GM18867 (cell line): ENCODE measurements at regions not wholly inside any gene's neighbourhood (a gene's known extent, or its start where the extent isn't known, plus 50 kb on each side); places are given as distances from the start of the nearest gene placed in this dataset.
"Not testable (repeated sequence)": the region's sequence is repeated elsewhere in the genome, so short reads cannot be mapped to it uniquely, and the experiment has no call there.

ENCODE experiments used
- ATAC-seq: cut with Tn5 transposase; IDR thresholded peaks from one replicate; pipeline ENCODE4 v1.9.1; 2021; ENCODE audit warnings: mild to moderate bottlenecking, moderate library complexity; ENCODE audit not compliant: unreplicated experiment

- no peak for ATAC-seq
Measured at GRCh38 chr6:10138917-10139316, 276.0 kb downstream of the TFAP2A start.

- no peak for ATAC-seq
Measured at GRCh38 chr6:10136636-10137035, 278.2 kb downstream of the TFAP2A start.

DNA sequence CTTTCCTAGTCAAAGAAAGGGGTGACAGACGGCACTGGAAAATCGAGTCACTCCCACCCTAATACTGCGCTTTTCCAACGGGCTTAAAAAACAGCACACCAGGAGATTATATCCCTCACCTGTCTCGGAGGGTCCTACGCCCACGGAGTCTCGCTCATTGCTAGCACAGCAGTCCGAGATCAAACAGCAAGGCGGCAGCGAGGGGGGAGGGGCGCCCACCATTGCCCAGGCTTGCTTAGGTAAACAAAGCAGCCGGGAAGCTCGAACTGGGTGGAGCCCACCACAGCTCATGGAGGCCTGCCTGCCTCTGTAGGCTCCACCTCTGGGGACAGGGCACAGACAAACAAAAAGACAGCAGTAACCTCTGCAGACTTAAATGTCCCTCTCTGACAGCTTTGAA, 280.7 kb downstream of the TFAP2A start:
- ATAC-seq: not testable (repeated sequence)

GRCh38 chr6:10128721-10129120, 286.2 kb downstream of the TFAP2A start:
- ATAC-seq: no peak

DNA sequence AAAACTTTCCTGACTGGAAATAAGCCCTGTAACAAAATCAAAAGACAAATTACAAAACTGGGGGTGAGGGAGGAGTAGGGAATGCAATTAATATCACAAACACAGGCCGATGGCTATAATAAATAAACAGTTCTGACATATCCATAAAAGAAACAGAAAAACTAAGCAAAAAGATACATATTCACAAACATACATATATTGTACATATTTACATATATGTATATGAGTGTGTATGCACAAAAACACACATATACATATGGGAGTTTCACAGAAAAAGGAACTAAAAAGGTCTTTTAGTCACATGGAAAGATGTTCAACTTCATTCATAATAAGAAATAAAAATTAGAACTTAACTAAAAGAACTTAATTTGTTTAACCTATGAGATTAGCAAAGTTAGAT, 292.7 kb downstream of the TFAP2A start:
- no peak for ATAC-seq

- ATAC-seq: no peak
Measured at GRCh38 chr6:10112871-10113549, 301.9 kb downstream of the TFAP2A start.

- ATAC-seq: no peak
Measured at GRCh38 chr6:10111975-10112374, 302.9 kb downstream of the TFAP2A start.

GRCh38 chr6:10101551-10102252, 313.2 kb downstream of the TFAP2A start:
- no peak for ATAC-seq

DNA sequence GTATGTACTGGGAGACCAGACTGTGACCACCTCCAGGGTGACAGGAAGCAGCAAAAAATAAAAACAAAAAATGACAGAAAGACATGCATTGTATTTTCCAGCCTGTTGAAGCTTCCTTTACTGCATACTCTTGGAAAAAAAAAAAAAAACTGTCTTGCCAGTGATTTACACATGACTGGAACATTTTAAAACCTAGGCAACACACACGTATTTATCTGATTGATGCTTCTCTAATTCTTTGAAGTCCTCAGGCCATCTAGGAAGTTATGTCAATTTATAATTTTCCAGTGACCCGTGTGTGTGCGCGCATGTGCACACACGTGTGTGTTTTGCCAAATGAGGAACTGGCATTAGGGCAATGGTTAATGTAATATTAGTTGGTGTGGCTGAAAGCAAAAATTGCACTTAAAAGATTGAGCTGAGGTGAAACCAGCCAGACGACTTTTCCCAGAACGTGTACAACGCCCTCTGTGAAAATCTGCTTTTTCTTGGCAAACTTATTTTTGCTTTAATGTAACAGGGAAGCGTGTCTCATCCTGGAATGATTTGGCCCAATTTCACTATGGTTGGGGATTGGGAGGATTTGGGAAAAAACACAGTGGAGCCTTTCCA, 315.2 kb downstream of the TFAP2A start:
- no peak for ATAC-seq

DNA sequence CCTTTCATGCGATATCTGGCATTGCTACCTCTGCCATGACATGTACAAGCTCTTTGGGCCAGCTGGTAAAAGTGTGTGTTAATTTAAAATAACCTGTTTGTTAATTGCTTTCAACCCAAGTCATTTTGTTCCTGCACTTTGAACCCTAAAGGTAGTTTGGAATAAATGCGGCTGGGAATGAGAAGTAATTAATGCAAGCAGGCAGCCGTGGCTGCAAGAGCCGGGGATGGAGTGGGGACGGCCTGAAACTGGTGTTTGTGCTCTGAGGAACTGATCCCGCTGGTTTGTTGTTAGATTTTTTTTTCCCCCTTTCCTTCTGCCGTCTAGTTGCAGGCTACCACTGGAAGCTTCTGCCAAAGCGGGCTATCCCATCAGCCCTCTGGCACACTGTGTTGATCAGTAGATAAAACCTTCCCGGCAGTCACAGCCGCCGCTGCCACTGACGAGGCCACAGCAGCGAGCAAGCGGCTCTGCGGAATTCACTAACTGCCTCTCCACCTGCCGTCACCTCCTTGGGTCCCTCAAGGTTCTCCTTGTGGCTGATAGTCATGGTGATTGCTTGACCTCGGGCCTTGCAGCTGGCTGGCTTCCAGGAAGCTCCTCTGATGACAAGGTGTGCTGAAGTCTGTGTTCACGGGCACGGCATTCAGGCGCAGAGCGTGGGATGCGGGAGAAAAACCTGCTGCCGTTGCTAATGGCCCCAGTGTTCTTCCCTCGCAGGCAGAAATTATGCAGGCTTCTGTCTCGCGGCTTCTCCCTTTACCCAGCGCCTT, 315.9 kb downstream of the TFAP2A start:
- no peak for ATAC-seq

DNA sequence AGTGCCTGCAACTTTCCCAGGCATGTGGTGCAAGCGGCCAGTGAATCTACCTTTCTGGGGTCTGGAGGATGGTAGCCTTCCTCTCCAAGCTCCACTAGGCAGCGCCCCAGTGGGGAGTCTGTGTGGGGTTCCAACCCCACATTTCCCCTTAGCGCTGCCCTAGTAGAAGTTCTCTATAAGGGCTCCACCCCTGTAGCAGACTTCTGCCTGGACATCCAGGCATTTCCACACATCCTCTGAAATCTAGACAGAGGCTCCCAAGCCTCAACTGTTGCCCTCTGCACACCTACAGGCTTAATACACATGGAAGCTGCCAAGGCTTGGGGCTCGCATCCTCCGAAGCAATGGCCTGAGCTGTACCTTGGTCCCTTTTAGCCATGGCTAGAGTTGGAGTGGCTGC, 321.6 kb downstream of the TFAP2A start:
- no peak for ATAC-seq

DNA sequence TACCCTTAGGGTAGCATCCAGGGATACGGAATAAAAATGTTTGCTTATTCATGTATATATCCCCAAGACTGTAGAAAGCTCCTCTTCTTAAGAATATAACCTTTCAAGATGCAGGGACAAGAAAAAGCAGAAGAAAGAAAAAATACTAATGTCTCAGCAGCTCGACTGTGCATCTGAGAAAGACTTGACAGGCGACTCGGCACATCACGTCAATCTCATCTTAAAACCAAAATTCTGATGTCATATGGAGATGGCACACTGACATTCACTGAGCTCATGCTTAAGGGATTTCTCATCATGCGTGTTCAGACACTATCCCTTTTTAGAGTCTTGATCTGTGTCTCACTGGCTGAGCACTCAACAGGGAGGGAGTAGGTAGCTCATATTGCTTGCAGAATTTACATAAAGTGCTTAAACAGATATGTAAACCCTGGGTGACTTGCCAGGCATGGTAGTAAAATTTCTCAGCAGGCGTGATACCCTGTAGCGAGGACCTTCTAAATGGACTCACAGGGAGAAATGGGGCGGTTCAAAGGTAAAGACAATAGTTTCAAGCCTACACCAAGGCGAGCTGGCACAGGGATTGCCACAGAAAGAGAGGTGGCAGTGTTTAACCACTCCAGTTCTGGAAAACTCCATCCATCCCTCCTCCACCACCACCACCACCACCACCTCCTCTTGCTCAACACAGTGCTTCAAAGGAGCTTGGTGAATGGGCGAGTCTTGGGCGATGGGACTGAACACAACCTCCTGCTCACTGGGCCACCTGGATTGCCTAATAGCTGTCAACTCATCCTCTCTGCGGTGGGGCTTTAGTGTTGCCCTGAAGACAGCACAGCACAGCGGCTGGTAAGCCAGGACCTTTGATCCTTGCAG, 330.5 kb downstream of the TFAP2A start:
- ATAC-seq: no peak

DNA sequence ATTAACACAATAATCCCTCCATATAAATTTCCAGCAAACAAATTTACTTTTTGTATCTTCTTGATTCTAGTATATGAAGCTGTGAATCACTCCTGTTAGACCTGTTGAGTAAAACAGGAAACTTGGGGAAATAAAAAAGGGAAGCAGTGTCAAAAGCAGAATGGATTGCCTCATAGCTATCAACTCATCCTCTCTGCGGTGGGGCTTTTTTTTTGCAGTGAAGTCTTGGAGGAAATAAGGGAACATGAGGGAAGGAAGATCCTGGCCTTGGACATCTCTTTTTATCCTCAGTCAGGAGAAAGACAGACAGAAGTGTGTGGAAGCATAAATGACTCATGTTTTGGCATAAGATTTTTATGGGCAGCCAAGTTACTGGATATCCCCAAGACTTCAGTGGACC, 332.5 kb downstream of the TFAP2A start:
- ATAC-seq: no peak

- no peak for ATAC-seq
Measured at GRCh38 chr6:10081957-10082356, 332.9 kb downstream of the TFAP2A start.

DNA sequence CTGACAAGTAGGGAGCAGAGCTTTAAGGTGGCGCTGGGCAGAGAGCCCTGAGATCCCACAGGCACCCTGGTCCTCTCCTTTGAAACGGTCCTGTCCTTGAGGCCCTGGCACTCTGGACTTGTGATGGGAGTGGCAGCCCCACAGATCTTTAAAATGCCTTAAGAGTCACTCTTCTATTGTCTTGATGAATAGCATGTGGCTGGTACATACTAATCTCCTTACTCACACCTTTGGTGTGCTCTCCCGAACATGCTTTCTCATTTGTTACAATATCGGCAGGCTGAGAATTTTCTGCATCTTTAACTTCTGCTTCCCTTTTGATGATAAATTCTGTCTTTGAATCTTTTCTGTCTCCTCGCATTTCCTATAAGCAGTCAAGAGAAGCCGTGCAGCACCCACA, 333.8 kb downstream of the TFAP2A start:
- ATAC-seq: no peak

DNA sequence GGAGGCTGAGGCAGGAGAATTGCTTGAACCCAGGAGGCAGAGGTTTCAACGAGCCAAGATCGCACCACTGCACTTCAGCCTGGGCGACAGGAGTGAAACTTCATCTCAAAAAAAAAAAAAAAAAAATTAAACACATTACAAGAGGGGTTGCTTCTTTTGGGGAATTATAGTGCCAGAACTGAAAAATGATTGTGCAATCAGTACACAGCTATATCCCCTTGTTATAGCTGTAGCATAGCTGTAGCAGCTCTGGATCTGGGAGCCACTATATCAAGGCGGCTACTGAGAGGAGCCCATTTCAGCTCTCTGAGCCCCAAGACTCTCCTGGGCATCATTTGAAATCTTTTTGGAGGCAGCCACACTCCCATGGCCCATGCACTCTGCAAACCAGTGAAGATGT, 334.3 kb downstream of the TFAP2A start:
- no peak for ATAC-seq

DNA sequence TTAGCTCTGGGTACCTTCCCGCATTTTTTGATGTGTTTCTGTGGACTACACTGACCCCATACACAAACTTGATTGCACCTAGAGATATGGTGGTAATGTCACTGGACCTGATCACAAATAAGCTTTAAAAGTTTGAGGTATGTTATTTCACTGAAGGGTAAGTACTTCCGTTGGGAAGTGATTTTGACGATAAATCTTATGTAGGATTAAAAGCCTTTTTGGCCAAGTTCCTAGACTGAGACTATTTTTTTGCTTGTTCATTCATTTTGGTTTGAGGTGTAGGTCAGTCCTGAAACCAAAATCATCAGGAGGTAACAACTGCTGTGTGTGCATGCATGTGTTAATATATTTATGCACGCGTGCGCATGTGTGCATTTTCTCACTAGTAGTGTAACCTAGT, 336.3 kb downstream of the TFAP2A start:
- no peak for ATAC-seq

DNA sequence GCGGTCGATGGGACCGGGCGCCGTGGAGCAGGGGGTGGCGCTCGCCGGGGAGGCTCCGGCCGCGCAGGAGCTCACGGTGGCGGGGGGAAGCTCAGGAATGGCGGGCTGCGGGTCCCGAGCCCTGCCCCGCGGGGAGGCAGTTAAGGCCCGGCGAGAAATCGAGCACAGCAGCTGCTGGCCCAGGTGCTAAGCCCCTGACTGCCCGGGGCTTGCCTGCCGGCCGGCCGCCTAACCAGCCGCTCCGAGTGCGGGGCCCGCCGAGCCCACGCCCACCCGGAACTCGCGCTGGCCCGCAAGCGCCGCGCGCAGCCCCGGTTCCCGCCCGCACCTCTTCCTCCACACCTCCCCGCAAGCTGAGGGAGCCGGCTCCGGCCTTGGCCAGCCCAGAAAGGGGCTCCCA, 340.1 kb downstream of the TFAP2A start:
- ATAC-seq: not testable (repeated sequence)

GRCh38 chr6:10073341-10073740, 341.5 kb downstream of the TFAP2A start:
- ATAC-seq: no peak

GRCh38 chr6:10071631-10072220, 343.1 kb downstream of the TFAP2A start:
- no peak for ATAC-seq
